ENCODE measurements at regions not wholly inside any gene's neighbourhood (a gene's known extent, or its start where the extent isn't known, plus 50 kb on each side); places are given as distances from the start of the nearest gene placed in this dataset.
"Not testable (repeated sequence)": the region's sequence is repeated elsewhere in the genome, so short reads cannot be mapped to it uniquely, and the experiment has no call there.

GRCh38 chr9:80976403-80976802 is 712.9 kb downstream of the TLE1 start:
- TF ChIP-seq EZH2phosphoT487 (IDR thresholded peaks at IDR 0.05; ENCODE audit: borderline replicate concordance, low read length) (no peak), CTCF (IDR thresholded peaks at IDR 0.05; ENCODE audit: low read depth, low read length, poor library complexity, severe bottlenecking) (no peak)
- H3K9me3 ChIP-seq (ENCODE audit: control insufficient read depth, insufficient read depth, low read length), result no peaks in the 10 kb centered on the region; the same call in 1 of the 2 replicates
- H3K9me2 ChIP-seq (replicated peaks; ENCODE audit: control insufficient read depth, low read length), result no peaks in the 10 kb centered on the region
- no peak overlapping the region for H3K4me3 ChIP-seq (ENCODE audit: low read length)
- no peaks in the 10 kb centered on the region for H3K36me3 ChIP-seq (ENCODE audit: control insufficient read depth, low read length)
- H3K27me3 ChIP-seq (ENCODE audit: control insufficient read depth, low read length), result no peaks in the 10 kb centered on the region
- no peaks in the 10 kb centered on the region for H4K20me1 ChIP-seq (ENCODE audit: control insufficient read depth, insufficient read depth, low read depth, low read length)
- H3K4me1 ChIP-seq (ENCODE audit: control insufficient read depth, low read length), result no peaks in the 10 kb centered on the region
- no peaks in the 10 kb centered on the region for H3K79me2 ChIP-seq (ENCODE audit: control insufficient read depth, low read length)
- no peak overlapping the region for H3K27ac ChIP-seq (ENCODE audit: low read depth, low read length)
- H3K4me2 ChIP-seq (ENCODE audit: low read length), result no peak overlapping the region
- H3F3A ChIP-seq (ENCODE audit: control insufficient read depth, insufficient read depth), result no peaks in the 10 kb centered on the region

GRCh38 chr9:80970377-80970776 is 719.0 kb downstream of the TLE1 start:
- not testable (repeated sequence) for H3K4me3 ChIP-seq (ENCODE audit: low read length); H3K9me2 ChIP-seq (replicated peaks; ENCODE audit: control insufficient read depth, low read length); H3K4me1 ChIP-seq (ENCODE audit: control insufficient read depth, low read length); H3K79me2 ChIP-seq (ENCODE audit: control insufficient read depth, low read length); H3K27ac ChIP-seq (ENCODE audit: low read depth, low read length); H3K27me3 ChIP-seq (ENCODE audit: control insufficient read depth, low read length); H3K4me2 ChIP-seq (ENCODE audit: low read length); H3K36me3 ChIP-seq (ENCODE audit: control insufficient read depth, low read length); H3F3A ChIP-seq (ENCODE audit: control insufficient read depth, insufficient read depth); H4K20me1 ChIP-seq (ENCODE audit: control insufficient read depth, insufficient read depth, low read depth, low read length); H3K9me3 ChIP-seq (ENCODE audit: control insufficient read depth, insufficient read depth, low read length)

DNA sequence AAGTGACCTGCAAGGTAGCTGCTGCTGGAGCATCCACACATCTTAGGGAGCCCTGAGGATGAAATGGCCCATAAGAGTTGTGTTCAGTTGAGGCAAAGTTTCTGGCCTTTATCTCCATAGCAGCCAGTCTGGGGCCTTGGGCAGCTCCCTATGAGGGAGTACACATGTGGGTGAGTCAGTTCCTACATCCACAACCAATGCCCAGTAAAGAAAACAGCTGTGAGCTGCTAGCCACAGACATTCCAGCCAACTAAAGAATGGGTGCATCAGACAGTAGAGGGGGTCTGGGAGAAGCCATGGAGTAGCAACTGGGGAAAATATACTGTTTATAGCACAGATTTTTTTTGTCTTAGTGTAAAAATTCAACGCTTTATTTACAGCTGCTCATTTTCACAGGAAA is 720.7 kb downstream of the TLE1 start:
- H3K4me2 ChIP-seq (ENCODE audit: low read length), result no peak overlapping the region
- H4K20me1 ChIP-seq (ENCODE audit: control insufficient read depth, insufficient read depth, low read depth, low read length), result no peaks in the 10 kb centered on the region
- no peaks in the 10 kb centered on the region for H3K36me3 ChIP-seq (ENCODE audit: control insufficient read depth, low read length)
- H3K9me3 ChIP-seq (ENCODE audit: control insufficient read depth, insufficient read depth, low read length), result no peaks in the 10 kb centered on the region
- no peaks in the 10 kb centered on the region for H3K9me2 ChIP-seq (replicated peaks; ENCODE audit: control insufficient read depth, low read length)
- H3K4me3 ChIP-seq (ENCODE audit: low read length), result no peak overlapping the region
- no peaks in the 10 kb centered on the region for H3F3A ChIP-seq (ENCODE audit: control insufficient read depth, insufficient read depth)
- no peaks in the 10 kb centered on the region for H3K4me1 ChIP-seq (ENCODE audit: control insufficient read depth, low read length)
- no peaks in the 10 kb centered on the region for H3K79me2 ChIP-seq (ENCODE audit: control insufficient read depth, low read length)
- H3K27me3 ChIP-seq (ENCODE audit: control insufficient read depth, low read length), result no peaks in the 10 kb centered on the region
- TF ChIP-seq EZH2phosphoT487 (IDR thresholded peaks at IDR 0.05; ENCODE audit: borderline replicate concordance, low read length) (no peak), CTCF (IDR thresholded peaks at IDR 0.05; ENCODE audit: low read depth, low read length, poor library complexity, severe bottlenecking) (no peak)
- H3K27ac ChIP-seq (ENCODE audit: low read depth, low read length), result no peak overlapping the region

GRCh38 chr9:80964914-80965313 is 724.4 kb downstream of the TLE1 start:
- Histone ChIP-seq H3K27me3 (ENCODE audit: control insufficient read depth, low read length) (no peaks in the 10 kb centered on the region), H3K9me2 (replicated peaks; ENCODE audit: control insufficient read depth, low read length) (no peaks in the 10 kb centered on the region), H3K4me1 (ENCODE audit: control insufficient read depth, low read length) (no peaks in the 10 kb centered on the region), H3K36me3 (ENCODE audit: control insufficient read depth, low read length) (no peaks in the 10 kb centered on the region), H3K4me2 (ENCODE audit: low read length) (no peak overlapping the region), H3K9me3 (ENCODE audit: control insufficient read depth, insufficient read depth, low read length) (no peaks in the 10 kb centered on the region), H4K20me1 (ENCODE audit: control insufficient read depth, insufficient read depth, low read depth, low read length) (no peaks in the 10 kb centered on the region), H3F3A (ENCODE audit: control insufficient read depth, insufficient read depth) (no peaks in the 10 kb centered on the region), H3K27ac (ENCODE audit: low read depth, low read length) (no peak overlapping the region), H3K79me2 (ENCODE audit: control insufficient read depth, low read length) (no peaks in the 10 kb centered on the region), H3K4me3 (ENCODE audit: low read length) (no peak overlapping the region)
- TF ChIP-seq EZH2phosphoT487 (IDR thresholded peaks at IDR 0.05; ENCODE audit: borderline replicate concordance, low read length), result no peak
- TF ChIP-seq CTCF (IDR thresholded peaks at IDR 0.05; ENCODE audit: low read depth, low read length, poor library complexity, severe bottlenecking), result no peak
